GM23338 (cell line): ENCODE measurements at regions not wholly inside any gene's neighbourhood (a gene's known extent, or its start where the extent isn't known, plus 50 kb on each side); places are given as distances from the start of the nearest gene placed in this dataset.
A peak's percentile ranks its signal among the peaks of the same experiment; 100 is the strongest.

Experiments
- ATAC-seq: fragments of 200-7000 bp; cut with Tn5 transposase; 3 replicates; pipeline ENCODE4 v1.9.1; 2020
- DNase-seq: peaks from one replicate; pipeline ENCODE4 v3.0.0-alpha.2; 2015; ENCODE audit warnings: low spot score
- H2AFZ ChIP-seq: fragments of 200-600 bp; sonication (generic); 2 replicates; pipeline ENCODE4 v1.8.0; 2016; ENCODE audit warnings: antibody characterized with exemption, mild to moderate bottlenecking, moderate library complexity
- H3F3A ChIP-seq: fragments of 200-600 bp; sonication (generic); replicated peaks from 2 replicates; pipeline ENCODE4 v1.8.0; 2017; ENCODE audit warnings: antibody characterized with exemption, mixed run types, low read depth
- H3K27ac ChIP-seq: fragments of 200-600 bp; sonication (generic); 2 replicates; pipeline ENCODE4 v1.6.1; 2016; ENCODE audit warnings: low read depth
- H3K27me3 ChIP-seq: fragments of 200-600 bp; sonication (generic); 2 replicates; pipeline ENCODE4 v1.8.0; 2016; ENCODE audit warnings: mild to moderate bottlenecking, mixed run types, moderate library complexity; ENCODE audit not compliant: insufficient read depth
- H3K36me3 ChIP-seq: fragments of 200-600 bp; sonication (generic); 2 replicates; pipeline ENCODE4 v1.8.0; 2016; ENCODE audit warnings: mild to moderate bottlenecking; ENCODE audit not compliant: insufficient read depth
- H3K4me1 ChIP-seq: fragments of 200-600 bp; sonication (generic); 2 replicates; pipeline ENCODE4 v1.8.0; 2016; ENCODE audit warnings: mild to moderate bottlenecking, moderate library complexity; ENCODE audit not compliant: insufficient read depth
- H3K4me2 ChIP-seq: fragments of 200-600 bp; sonication (generic); 2 replicates; pipeline ENCODE4 v1.7.1; 2017; ENCODE audit warnings: mixed run types
- H3K4me3 ChIP-seq: fragments of 200-600 bp; sonication (generic); 2 replicates; pipeline ENCODE4 v1.6.1; 2016; ENCODE audit warnings: mixed run types
- H3K79me2 ChIP-seq: fragments of 200-600 bp; sonication (generic); replicated peaks from 2 replicates; pipeline ENCODE4 v1.8.0; 2017; ENCODE audit warnings: mild to moderate bottlenecking; ENCODE audit not compliant: insufficient read depth
- H3K9me2 ChIP-seq: fragments of 200-600 bp; sonication (generic); 2 replicates; pipeline ENCODE4 v1.8.0; 2017; ENCODE audit not compliant: insufficient read depth
- H4K20me1 ChIP-seq: fragments of 200-600 bp; sonication (generic); replicated peaks from 2 replicates; pipeline ENCODE4 v1.8.0; 2017; ENCODE audit warnings: mild to moderate bottlenecking; ENCODE audit not compliant: insufficient read depth
- H3K27ac Mint-ChIP-seq: 2 replicates; pipeline ENCODE4 v1.8.0; 2020; ENCODE audit warnings: inconsistent platforms, mild to moderate bottlenecking, moderate library complexity, mixed read lengths
- H3K27me3 Mint-ChIP-seq: 3 replicates; pipeline ENCODE4 v1.8.0; 2022; ENCODE audit warnings: low read depth, mild to moderate bottlenecking, moderate library complexity, mixed read lengths, inconsistent platforms; ENCODE audit not compliant: insufficient read depth, poor library complexity
- H3K36me3 Mint-ChIP-seq: 3 replicates; pipeline ENCODE4 v1.8.0; 2021; ENCODE audit warnings: low read depth, mild to moderate bottlenecking, inconsistent platforms, moderate library complexity, mixed read lengths
- H3K4me1 Mint-ChIP-seq: 3 replicates; pipeline ENCODE4 v1.8.0; 2020; ENCODE audit warnings: mild to moderate bottlenecking, inconsistent platforms, mixed read lengths
- H3K4me3 Mint-ChIP-seq: 3 replicates; pipeline ENCODE4 v1.8.0; 2021; ENCODE audit warnings: moderate library complexity, mild to moderate bottlenecking, inconsistent platforms, mixed read lengths
- H3K9me3 Mint-ChIP-seq: 3 replicates; pipeline ENCODE4 v1.8.0; 2020; ENCODE audit warnings: moderate library complexity, mild to moderate bottlenecking, inconsistent platforms, mixed read lengths
- CREB1 ChIP-seq: fragments of 250-450 bp; sonication (Bioruptor Pico); IDR thresholded peaks from 2 replicates; pipeline ENCODE4 v1.5.0; 2020; ENCODE audit warnings: low read depth, mild to moderate bottlenecking, moderate library complexity
- EZH2 ChIP-seq: fragments of 200-600 bp; sonication (generic); IDR thresholded peaks from one replicate; pipeline ENCODE4 v1.8.0; 2017; ENCODE audit warnings: antibody characterized with exemption, mild to moderate bottlenecking, low read depth; ENCODE audit not compliant: unreplicated experiment
- EZH2phosphoT487 ChIP-seq: fragments of 200-600 bp; sonication (generic); IDR thresholded peaks from one replicate; pipeline ENCODE4 v1.8.1; 2018; ENCODE audit warnings: antibody characterized with exemption; ENCODE audit not compliant: unreplicated experiment
- JUNB ChIP-seq: IDR thresholded peaks from one replicate; pipeline ENCODE4 v1.6.1; 2016; ENCODE audit warnings: antibody characterized with exemption; ENCODE audit not compliant: unreplicated experiment
- NANOG ChIP-seq: IDR thresholded peaks from 2 replicates; pipeline ENCODE4 v1.6.1; 2016; ENCODE audit warnings: antibody characterized with exemption, borderline replicate concordance
- POLR2AphosphoS5 ChIP-seq: IDR thresholded peaks from 2 replicates; pipeline ENCODE4 v1.6.1; 2016; ENCODE audit warnings: antibody characterized with exemption, low read depth
- STAT1 ChIP-seq: IDR thresholded peaks from one replicate; pipeline ENCODE4 v1.6.1; 2016; ENCODE audit warnings: antibody characterized with exemption; ENCODE audit not compliant: unreplicated experiment
- ZNF114 ChIP-seq: fragments of 250-450 bp; sonication (Bioruptor Pico); IDR thresholded peaks from 2 replicates; pipeline ENCODE4 v1.5.0; 2020; ENCODE audit warnings: mild to moderate bottlenecking, moderate library complexity
- ZNF331 ChIP-seq: fragments of 250-450 bp; sonication (Bioruptor Pico); IDR thresholded peaks from 2 replicates; pipeline ENCODE4 v1.5.0; 2020; ENCODE audit warnings: low read depth, mild to moderate bottlenecking, moderate library complexity
- TF ChIP-seq, protein P1 (sequence below): IDR thresholded peaks from 2 replicates; pipeline ENCODE4 v1.6.1; 2016; ENCODE audit warnings: antibody characterized with exemption
- TF ChIP-seq, protein P2 (sequence below), 2 experiments: fragments of 200-600 bp in 1 of 2; sonication (generic) in 1 of 2; conservative IDR thresholded peaks; 2 replicates each; pipeline versions ENCODE4 v1.5.1 to v1.6.1; 2016 to 2017; ENCODE audit warnings: antibody characterized with exemption in 2 of 2, low read depth in 2 of 2, mild to moderate bottlenecking in 2 of 2, moderate library complexity in 1 of 2
- TF ChIP-seq, protein P3 (sequence below): fragments of 250-450 bp; sonication (Bioruptor Pico); IDR thresholded peaks from 2 replicates; pipeline ENCODE4 v1.5.0; 2020; ENCODE audit warnings: mild to moderate bottlenecking, moderate library complexity
- TF ChIP-seq, protein P4 (sequence below): IDR thresholded peaks from one replicate; pipeline ENCODE4 v1.6.1; 2018; ENCODE audit warnings: antibody characterized with exemption; ENCODE audit not compliant: unreplicated experiment

DNA sequence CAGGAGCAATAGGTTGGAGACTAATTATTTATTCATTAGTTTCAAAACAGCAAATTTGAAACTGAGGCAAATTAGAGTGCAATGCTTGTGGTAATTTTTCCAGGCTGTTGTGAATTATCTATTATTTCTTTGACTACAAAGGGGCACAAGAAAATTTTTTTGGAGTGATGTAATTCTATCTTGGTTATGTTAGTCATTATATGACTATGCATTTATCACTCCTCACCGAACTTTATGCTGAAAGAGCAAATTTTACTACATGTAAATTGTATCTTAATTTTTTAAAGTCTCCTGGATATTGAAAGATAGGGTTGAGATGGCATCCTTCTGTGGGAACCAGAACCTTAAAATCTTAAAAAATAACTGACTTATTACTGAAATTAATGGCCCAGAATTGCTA lies 320.0 kb upstream of the ROBO1 start:
- TF ChIP-seq JUNB, result no peak
- no peak for TF ChIP-seq CREB1 (CRISPR knock-in tag)
- no peak for TF ChIP-seq NANOG
- TF ChIP-seq ZNF331, result no peak
- no peak for TF ChIP-seq STAT1
- no peak for TF ChIP-seq EZH2phosphoT487
- no peak for TF ChIP-seq POLR2AphosphoS5
- TF ChIP-seq, protein P1, sequence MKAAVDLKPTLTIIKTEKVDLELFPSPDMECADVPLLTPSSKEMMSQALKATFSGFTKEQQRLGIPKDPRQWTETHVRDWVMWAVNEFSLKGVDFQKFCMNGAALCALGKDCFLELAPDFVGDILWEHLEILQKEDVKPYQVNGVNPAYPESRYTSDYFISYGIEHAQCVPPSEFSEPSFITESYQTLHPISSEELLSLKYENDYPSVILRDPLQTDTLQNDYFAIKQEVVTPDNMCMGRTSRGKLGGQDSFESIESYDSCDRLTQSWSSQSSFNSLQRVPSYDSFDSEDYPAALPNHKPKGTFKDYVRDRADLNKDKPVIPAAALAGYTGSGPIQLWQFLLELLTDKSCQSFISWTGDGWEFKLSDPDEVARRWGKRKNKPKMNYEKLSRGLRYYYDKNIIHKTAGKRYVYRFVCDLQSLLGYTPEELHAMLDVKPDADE, result no peak
- no peak for TF ChIP-seq EZH2
- TF ChIP-seq ZNF114 (CRISPR knock-in tag), result no peak
- TF ChIP-seq, protein P2, sequence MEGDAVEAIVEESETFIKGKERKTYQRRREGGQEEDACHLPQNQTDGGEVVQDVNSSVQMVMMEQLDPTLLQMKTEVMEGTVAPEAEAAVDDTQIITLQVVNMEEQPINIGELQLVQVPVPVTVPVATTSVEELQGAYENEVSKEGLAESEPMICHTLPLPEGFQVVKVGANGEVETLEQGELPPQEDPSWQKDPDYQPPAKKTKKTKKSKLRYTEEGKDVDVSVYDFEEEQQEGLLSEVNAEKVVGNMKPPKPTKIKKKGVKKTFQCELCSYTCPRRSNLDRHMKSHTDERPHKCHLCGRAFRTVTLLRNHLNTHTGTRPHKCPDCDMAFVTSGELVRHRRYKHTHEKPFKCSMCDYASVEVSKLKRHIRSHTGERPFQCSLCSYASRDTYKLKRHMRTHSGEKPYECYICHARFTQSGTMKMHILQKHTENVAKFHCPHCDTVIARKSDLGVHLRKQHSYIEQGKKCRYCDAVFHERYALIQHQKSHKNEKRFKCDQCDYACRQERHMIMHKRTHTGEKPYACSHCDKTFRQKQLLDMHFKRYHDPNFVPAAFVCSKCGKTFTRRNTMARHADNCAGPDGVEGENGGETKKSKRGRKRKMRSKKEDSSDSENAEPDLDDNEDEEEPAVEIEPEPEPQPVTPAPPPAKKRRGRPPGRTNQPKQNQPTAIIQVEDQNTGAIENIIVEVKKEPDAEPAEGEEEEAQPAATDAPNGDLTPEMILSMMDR (conservative IDR thresholded peaks at IDR 0.05; ENCODE audit: low read depth in 2 of 2), result no peak
- TF ChIP-seq, protein P3, sequence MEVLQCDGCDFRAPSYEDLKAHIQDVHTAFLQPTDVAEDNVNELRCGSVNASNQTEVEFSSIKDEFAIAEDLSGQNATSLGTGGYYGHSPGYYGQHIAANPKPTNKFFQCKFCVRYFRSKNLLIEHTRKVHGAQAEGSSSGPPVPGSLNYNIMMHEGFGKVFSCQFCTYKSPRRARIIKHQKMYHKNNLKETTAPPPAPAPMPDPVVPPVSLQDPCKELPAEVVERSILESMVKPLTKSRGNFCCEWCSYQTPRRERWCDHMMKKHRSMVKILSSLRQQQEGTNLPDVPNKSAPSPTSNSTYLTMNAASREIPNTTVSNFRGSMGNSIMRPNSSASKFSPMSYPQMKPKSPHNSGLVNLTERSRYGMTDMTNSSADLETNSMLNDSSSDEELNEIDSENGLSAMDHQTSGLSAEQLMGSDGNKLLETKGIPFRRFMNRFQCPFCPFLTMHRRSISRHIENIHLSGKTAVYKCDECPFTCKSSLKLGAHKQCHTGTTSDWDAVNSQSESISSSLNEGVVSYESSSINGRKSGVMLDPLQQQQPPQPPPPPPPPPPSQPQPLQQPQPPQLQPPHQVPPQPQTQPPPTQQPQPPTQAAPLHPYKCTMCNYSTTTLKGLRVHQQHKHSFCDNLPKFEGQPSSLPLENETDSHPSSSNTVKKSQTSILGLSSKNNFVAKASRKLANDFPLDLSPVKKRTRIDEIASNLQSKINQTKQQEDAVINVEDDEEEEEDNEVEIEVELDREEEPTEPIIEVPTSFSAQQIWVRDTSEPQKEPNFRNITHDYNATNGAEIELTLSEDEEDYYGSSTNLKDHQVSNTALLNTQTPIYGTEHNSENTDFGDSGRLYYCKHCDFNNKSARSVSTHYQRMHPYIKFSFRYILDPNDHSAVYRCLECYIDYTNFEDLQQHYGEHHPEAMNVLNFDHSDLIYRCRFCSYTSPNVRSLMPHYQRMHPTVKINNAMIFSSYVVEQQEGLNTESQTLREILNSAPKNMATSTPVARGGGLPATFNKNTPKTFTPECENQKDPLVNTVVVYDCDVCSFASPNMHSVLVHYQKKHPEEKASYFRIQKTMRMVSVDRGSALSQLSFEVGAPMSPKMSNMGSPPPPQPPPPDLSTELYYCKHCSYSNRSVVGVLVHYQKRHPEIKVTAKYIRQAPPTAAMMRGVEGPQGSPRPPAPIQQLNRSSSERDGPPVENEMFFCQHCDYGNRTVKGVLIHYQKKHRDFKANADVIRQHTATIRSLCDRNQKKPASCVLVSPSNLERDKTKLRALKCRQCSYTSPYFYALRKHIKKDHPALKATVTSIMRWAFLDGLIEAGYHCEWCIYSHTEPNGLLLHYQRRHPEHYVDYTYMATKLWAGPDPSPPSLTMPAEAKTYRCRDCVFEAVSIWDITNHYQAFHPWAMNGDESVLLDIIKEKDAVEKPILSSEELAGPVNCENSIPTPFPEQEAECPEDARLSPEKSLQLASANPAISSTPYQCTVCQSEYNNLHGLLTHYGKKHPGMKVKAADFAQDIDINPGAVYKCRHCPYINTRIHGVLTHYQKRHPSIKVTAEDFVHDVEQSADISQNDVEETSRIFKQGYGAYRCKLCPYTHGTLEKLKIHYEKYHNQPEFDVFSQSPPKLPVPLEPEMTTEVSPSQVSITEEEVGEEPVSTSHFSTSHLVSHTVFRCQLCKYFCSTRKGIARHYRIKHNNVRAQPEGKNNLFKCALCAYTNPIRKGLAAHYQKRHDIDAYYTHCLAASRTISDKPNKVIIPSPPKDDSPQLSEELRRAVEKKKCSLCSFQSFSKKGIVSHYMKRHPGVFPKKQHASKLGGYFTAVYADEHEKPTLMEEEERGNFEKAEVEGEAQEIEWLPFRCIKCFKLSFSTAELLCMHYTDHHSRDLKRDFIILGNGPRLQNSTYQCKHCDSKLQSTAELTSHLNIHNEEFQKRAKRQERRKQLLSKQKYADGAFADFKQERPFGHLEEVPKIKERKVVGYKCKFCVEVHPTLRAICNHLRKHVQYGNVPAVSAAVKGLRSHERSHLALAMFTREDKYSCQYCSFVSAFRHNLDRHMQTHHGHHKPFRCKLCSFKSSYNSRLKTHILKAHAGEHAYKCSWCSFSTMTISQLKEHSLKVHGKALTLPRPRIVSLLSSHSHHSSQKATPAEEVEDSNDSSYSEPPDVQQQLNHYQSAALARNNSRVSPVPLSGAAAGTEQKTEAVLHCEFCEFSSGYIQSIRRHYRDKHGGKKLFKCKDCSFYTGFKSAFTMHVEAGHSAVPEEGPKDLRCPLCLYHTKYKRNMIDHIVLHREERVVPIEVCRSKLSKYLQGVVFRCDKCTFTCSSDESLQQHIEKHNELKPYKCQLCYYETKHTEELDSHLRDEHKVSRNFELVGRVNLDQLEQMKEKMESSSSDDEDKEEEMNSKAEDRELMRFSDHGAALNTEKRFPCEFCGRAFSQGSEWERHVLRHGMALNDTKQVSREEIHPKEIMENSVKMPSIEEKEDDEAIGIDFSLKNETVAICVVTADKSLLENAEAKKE (CRISPR knock-in tag), result no peak
- TF ChIP-seq, protein P4, sequence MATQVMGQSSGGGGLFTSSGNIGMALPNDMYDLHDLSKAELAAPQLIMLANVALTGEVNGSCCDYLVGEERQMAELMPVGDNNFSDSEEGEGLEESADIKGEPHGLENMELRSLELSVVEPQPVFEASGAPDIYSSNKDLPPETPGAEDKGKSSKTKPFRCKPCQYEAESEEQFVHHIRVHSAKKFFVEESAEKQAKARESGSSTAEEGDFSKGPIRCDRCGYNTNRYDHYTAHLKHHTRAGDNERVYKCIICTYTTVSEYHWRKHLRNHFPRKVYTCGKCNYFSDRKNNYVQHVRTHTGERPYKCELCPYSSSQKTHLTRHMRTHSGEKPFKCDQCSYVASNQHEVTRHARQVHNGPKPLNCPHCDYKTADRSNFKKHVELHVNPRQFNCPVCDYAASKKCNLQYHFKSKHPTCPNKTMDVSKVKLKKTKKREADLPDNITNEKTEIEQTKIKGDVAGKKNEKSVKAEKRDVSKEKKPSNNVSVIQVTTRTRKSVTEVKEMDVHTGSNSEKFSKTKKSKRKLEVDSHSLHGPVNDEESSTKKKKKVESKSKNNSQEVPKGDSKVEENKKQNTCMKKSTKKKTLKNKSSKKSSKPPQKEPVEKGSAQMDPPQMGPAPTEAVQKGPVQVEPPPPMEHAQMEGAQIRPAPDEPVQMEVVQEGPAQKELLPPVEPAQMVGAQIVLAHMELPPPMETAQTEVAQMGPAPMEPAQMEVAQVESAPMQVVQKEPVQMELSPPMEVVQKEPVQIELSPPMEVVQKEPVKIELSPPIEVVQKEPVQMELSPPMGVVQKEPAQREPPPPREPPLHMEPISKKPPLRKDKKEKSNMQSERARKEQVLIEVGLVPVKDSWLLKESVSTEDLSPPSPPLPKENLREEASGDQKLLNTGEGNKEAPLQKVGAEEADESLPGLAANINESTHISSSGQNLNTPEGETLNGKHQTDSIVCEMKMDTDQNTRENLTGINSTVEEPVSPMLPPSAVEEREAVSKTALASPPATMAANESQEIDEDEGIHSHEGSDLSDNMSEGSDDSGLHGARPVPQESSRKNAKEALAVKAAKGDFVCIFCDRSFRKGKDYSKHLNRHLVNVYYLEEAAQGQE, result no peak
- Histone ChIP-seq H3K4me2 (no peak overlapping the region), H3K36me3 (no peaks in the 10 kb centered on the region), H3K27ac (no peak overlapping the region), H4K20me1 (no peaks in the 10 kb centered on the region), H2AFZ (no peak overlapping the region), H3K79me2 (no peaks in the 10 kb centered on the region), H3K4me1 (no peaks in the 10 kb centered on the region), H3F3A (no peaks in the 10 kb centered on the region), H3K4me3 (no peak overlapping the region), H3K9me2 (no peaks in the 10 kb centered on the region), H3K27me3 (no peaks in the 10 kb centered on the region)
- no peaks in the 10 kb centered on the region for H3K9me3 Mint-ChIP-seq
- peaks cover 2% of the 10 kb centered on the region for H3K27me3 Mint-ChIP-seq
- H3K36me3 Mint-ChIP-seq, result no peaks in the 10 kb centered on the region
- no peak overlapping the region for H3K4me3 Mint-ChIP-seq
- no peaks in the 10 kb centered on the region for H3K4me1 Mint-ChIP-seq
- peak overlapping the region; percentile 44; the same call in 1 of the 2 replicates for H3K27ac Mint-ChIP-seq
- ATAC-seq (no peak), DNase-seq (no peak)
